Sigmoid colon (tissue), 4 donors: ENCODE measurements at regions not wholly inside any gene's neighbourhood (a gene's known extent, or its start where the extent isn't known, plus 50 kb on each side); places are given as distances from the start of the nearest gene placed in this dataset.

ENCODE experiments used
- CTCF ChIP-seq, 4 experiments: fragments of 450-650 bp in 3 of 4; fragments of 200-600 bp in 1 of 4; IDR thresholded peaks; one replicate each; pipeline ENCODE4 v1.5.1; 2016 to 2019; ENCODE audit warnings: antibody characterized with exemption in 4 of 4, mild to moderate bottlenecking in 3 of 4, moderate library complexity in 2 of 4
- EP300 ChIP-seq, 4 donors: sonication (generic); formaldehyde crosslinking; IDR thresholded peaks; one replicate each; pipeline ENCODE4 v1.6.1; 2017; ENCODE audit warnings: antibody characterized with exemption in 4 of 4
- POLR2AphosphoS5 ChIP-seq, 4 donors: sonication (generic); formaldehyde crosslinking; IDR thresholded peaks; one replicate each; pipeline ENCODE4 v1.6.1; 2017; ENCODE audit warnings: antibody characterized with exemption in 4 of 4

- no peak for TF ChIP-seq CTCF (IDR thresholded peaks at IDR 0.05)
- TF ChIP-seq POLR2AphosphoS5 (IDR thresholded peaks at IDR 0.05), result no peak
- TF ChIP-seq EP300 (IDR thresholded peaks at IDR 0.05), result no peak
Measured at GRCh38 chr20:50288128-50288623, 97.5 kb downstream of the CEBPB start.
